ENCODE measurements at regions not wholly inside any gene's neighbourhood (a gene's known extent, or its start where the extent isn't known, plus 50 kb on each side); places are given as distances from the start of the nearest gene placed in this dataset.

DNA sequence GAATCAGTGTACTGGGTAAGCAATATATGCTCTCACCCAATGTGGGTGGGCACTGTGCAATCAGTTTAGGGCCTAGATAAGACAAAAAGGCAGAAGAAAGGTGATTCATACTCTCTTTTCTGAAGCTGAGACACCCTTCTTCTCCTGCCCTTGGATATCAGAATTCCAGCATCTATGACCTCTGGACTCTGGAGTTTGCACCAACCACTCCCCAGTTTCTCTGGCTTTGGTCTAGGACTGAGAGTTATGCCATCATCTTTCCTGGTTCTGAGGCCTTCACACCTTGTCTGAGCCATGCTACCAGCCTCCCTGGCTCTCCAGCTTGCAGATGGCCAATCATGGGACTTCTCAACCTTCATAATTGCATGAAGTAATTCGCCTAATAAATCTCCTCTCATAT, 724.6 kb upstream of the TYRP1 start:
- DNase-seq: no peak

DNA sequence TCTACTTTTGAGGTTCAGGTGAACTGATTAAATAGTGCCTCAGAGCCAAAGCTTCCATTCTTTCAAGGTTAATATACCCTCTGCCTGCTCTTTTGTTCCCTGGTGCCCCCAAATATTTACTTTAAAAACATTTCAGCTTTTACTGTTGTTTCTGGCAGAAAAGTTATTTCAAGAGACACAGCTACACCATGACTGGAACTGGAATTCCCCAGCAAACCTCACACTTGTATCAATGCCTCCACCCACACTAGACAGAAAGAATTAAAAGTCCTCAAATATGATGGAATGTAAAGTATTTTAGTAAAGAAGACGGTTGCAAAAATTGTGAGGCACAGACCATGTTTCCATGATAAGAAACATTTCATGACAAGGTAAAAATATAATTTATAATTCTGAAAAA, 720.2 kb upstream of the TYRP1 start:
- DNase-seq: no peak

DNA sequence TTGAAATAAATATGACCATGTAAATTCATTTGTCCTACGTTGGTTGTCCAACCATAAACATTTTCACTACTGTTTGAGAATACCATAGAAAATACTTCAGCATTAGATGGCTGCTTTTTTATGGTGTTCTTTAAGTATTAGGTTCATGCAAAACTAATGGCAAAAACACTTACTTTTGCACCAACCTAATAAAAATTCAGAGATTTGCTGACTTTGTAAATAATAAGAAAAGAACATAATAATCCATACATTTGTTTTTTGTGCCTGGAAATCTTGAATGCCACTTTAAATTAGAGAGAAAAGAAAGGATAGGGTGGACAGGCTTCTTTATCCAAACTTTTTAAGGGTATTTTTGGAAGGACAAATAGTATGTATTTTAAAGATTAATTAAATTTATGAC, 719.7 kb upstream of the TYRP1 start:
- DNase-seq: no peak

DNA sequence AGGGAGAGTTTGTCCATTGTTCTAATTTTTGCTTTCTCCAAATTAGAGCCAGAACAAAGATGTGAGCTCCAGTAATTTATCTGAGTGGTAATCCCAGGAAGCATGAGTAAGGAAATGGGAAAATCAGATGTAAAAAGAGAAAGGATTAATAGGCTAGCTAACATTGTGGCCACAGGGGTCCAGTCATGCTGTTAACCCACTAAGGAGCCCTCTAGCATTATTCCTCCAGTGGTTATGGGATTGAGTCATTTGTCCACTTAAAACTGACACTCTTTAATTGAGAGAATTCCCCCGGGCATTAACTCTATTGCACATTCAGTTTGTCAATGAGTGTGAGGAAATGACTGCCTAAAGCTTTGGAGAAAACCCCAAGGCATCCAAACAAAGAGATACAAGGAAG, 700.3 kb upstream of the TYRP1 start:
- no peak for DNase-seq

DNA sequence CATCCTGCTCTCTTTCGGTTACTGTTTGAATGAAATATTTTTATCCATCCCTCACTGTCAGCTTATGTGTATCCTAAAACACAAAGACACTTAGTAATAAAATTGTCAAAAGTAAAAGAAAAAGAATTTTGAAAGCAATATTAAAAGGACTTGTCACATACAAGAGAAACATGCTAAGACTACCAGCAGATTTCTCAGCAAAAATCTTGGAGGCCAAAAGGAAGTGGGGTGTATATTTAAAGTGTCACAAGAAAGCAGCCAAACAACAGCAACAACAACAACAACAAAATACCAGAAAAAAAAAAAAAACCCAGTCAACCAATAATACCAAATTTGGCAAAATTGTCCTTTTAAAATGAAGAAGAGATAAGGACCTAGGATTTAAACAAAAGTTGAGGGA, 678.7 kb upstream of the TYRP1 start:
- DNase-seq: no peak

DNA sequence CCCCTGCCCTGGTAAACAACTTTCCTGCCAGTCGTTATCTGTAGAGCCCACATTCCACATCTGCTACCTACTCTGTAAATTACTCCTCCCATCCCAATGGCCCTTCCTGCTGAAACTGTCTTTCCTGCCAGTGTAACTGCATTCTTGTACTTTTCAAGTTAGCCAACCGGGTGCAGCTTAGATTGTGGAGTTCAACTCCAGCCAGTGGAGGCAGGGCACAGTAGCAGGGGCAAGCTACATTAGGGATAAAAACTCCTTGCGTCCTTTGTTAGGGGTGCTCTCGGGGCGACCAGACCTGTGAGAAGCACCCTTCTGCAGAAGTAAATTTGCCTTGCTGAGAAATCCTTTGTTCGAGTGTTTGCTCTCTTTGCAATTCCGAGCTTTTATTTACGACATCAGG, 639.0 kb upstream of the TYRP1 start:
- DNase-seq: no peak

DNA sequence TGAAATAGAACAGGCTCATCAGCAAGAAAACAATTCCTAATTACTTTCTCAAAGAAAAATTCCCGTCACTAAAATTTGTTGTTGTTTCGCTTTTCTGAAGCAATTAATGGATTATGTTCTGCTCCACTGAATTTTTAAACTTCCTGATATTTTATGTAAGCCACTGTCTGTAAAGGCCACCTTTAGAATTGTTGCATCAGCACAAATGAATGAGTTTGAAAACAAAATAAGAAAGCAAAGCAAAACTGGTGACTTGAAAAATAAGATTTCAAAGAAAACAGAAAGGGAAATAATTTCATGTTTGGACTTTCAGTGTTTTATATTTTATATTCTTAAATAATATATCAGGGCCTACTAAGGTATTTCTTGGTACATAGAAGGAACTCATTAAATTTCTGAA, 636.3 kb upstream of the TYRP1 start:
- no peak for DNase-seq

DNA sequence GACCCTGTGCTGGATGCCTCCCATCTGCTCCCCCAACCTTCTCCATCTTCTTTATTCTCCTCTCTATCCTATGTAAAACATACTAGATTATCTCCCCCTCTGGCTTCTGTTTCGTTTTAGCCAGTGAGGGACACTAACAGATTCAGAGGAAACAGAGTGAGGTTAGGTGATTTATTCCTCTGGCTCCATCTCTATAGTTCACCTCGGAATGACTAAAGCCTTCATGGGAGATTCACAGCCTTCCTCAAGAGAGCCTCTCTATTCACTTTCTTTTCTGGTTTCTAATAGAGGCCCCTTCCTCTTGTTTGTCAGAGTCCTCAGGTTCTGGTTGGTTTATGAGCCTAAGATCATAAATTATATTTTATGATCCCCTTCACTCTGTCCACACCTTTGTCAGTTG, 633.1 kb upstream of the TYRP1 start:
- DNase-seq: no peak

DNA sequence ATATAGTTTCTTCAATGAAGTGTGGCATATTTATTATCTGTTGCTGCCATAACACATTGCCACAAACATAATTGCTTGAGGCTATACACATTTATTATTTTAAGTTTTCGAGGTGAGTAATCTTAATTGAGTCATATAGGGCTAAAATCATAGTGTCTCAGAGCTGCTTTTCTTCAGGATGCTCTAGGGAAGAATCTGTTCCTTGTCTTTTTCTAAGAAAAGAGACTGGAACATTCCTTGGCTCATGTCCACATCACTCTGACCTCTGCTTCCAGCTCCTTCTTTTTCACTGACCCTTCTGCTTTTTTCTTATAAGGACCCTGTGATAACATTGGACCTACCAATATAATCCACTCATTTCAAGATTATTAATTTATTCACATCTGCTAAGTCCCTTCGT, 632.4 kb upstream of the TYRP1 start:
- DNase-seq: no peak

DNA sequence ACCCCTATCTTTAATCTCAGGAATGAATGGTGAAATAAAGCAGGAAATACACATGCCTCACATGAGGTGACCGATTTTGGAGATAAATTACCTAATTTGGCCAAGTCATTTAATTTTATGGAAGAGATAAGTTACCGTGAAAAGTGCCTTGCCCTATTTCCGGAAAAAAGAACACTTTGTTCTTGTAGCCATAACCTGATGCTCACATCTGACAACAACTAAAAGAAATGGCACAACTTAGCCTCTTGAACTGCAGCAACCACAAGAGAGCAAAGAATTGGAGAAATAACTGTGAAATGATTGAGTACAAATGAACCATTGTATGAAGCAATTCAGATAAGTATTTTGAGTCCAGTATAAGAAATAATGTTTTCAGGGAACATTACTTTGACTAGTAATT, 628.1 kb upstream of the TYRP1 start:
- no peak for DNase-seq

DNA sequence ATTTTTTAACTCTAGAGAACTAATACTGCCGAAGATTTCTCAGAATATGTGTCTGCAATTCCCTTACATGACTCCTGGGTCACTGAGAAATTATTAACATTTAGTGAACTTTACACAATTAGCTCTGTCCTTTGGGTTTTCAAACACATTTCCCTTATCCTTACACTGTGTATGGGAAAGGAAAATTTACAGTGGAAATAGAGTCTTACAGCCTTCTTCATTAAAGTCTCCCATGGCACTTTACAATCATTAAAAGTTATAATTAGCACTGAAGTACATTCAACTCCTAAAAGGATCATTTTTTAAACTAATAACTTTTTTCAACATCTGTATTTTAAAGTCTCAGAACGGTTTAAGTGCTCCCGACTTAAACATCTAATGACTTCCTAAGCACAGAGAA, 627.5 kb upstream of the TYRP1 start:
- no peak for DNase-seq

DNA sequence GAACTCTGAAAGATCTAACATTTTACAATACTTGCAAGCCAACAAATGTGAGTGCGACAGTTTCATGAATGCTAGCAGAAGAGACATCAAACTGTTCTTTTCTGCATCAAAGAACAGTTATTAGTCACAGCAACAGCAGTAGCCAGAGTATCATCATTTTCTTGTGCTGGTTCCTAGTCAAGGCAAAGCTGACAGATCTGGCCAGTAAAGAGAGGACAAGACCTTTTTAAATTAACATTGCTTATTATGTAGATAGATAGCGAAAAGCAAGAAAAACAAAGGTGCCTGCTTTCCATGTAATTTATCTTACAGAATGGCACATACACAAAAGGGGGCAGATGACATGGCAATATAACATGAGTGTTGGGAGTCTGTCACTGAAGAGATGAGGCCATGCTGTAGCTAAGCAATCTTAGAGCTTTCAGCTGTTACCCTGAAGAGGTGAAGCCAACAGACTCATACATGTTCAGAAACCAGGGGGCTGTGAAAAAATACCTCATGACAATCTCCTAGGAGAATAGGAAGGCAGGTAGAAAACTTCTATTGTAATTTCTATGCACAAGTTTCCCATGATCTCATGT, 626.6 kb upstream of the TYRP1 start:
- no peak for DNase-seq

DNA sequence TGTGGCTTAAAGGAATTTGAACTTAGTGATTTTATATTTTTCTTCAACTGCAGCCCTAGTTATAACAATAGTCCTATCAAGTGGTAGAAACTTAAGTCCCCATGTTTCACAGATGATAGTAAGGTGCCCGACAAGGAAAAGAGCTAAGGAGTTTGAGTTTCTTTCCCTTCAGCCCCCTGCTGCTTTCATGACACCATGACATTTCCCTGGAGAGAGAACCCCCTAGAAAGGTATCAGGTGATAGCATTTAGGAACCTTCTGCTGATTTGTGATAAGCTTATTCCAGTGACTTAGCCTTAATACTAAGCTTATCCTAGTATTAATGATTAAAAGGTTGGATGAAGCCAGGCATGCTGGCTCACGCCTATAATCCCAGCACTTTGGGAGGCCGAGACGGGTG, 623.8 kb upstream of the TYRP1 start:
- DNase-seq: no peak

DNA sequence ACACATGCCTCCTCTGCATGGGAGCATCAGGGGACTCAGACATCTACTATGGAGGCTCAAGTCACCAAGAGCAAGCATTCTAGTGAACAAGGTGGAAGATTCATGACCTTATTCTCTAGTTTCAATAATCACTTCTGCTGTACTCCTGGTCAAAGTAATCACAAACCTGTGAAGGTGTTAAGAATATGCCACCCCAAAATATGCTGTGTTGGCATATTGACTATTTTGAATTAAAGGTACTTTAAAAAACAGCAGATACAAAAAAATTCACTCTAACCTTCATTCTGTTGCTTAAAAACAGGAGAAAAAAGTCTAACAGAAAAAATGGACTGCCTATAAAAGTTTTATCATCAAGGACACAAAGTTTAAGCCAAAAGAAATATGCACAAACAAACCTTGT, 607.8 kb upstream of the TYRP1 start:
- no peak for DNase-seq

DNA sequence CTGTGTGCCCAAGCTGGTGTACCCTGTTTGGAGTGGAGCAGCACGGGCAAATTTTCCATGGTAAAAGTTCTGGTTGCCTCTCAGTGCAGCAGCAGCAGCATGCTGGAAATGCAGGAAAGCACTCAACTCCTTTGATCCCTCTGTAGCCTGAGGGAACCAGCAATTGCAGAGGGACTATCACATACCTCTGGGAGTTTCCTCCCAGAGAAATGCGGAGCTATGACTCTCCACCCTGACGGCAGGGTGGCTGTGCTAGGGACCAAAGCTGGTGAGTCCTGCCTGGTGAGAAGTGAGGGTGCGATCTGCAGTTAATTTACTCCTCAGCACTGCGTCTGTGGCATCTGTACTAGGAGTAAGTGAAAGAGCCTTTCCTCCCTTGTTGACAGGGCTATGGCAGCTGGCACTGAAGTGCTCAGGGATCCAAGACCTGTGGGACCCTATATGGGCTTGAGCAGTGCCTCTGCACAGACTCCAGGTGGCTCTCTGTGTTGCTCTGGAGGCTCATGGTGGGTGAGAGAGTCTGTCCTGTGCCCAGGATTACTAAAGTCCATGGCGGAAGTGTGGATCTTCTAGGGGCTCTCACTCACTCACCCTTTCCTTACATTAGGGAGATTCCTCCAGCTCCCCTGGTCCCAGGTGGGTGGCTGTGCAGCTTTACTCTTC, 601.2 kb upstream of the TYRP1 start:
- no peak for DNase-seq

DNA sequence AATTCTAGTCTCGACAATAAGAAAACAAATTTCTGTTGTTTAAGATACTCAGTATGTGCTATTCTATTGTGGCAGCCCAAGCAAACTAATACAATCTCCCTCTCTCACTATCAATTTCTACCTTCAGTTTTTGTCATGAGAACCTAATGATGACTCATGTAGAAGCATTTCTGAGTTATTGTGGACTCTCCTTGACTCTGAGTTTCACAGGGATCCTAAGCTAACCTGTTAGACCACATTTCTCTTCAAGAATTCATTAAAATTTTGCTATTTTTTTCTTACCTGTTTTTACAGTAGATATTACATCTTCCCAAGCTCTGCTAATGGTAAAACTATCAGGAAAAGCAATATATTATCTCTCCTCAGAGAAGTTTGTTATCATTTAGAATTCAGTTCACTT, 599.1 kb upstream of the TYRP1 start:
- no peak for DNase-seq

DNA sequence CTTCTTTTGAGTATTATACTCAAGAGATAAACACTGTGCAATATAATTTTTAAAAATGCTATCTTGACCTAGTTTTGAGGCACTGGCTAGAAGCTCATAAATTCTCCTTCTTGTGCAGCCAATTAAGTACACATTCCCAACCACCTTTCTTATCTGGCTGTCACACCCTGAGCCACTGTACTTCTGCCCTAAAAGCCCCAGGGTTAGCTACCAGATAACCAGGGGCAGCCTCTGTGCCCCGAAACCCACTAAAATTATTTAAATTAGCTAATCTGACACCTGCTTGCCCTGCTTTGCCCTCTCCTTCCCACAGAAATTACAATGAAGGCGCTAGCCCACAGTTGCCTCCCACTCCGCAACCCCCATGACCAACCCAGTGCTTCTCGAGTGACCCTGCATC, 597.3 kb upstream of the TYRP1 start:
- DNase-seq: no peak

DNA sequence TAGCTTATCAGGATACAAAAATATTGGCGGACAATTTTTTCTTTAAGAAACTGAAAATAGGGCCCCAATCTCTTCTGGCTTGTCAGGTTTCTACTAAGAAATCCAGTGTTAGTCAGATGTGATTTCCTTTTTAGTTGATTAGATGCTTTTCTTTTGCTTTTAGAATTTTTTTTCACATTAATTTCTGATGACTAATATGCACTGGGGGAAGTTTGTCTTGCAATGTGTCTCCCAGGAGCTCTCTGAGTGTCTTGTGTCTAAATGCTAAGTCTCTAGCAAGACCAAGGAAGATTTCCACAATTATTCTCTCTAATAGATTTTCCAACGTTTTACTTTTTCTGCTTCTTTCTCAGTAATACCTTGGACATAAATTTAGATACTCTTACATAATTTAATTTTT, 559.8 kb upstream of the TYRP1 start:
- no peak for DNase-seq

DNA sequence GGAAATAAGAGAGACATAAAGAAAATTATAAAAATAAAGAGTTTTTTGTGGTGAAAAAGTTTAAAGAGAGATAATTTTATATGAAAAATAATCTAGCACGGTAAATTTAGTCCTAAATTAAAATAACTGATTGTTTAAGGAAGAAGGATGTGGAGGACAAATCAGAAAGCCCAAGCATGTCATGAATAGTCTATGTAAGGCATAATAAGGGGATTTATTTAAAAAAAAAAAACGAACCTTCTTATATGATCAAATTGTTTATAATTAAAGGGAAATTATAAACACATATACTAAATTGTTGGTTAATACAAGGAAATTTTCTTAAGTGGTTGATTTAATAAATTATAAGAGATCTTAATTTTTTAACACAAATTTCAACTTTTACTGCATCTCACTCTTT, 551.8 kb upstream of the TYRP1 start:
- no peak for DNase-seq

DNA sequence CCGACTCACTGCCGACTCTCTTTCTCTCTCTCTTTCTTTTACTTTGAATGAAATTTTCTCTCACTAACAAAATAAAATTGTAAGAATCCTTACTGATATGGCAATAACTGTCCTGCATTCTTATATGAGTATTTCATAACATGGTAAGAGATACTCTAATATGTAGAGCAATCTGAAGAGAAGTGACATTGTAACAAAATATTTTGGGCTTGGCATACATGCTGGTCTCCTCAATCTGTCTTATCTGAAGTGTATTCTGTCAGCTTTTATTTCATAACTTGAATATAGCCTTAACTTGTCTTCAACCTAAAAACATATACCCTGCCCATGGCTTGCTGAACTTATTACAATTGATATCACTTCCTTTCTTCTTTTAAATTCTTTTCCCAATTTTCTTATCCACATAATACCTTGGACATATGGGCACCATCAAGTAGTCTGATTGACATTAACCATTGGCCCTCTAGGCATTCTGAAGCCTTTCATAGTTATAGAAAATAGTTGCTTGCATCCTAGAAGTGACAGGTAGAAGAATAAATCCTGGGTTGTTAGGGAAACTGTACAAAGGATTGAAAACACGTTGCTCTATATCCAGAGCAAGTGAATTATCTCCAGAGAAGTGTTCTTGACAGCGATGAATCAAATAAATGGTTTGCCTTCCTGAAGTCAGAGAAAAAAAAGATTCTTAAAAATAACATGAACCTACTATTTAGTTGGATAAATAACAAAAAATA, 537.6 kb upstream of the TYRP1 start:
- DNase-seq: no peak

DNA sequence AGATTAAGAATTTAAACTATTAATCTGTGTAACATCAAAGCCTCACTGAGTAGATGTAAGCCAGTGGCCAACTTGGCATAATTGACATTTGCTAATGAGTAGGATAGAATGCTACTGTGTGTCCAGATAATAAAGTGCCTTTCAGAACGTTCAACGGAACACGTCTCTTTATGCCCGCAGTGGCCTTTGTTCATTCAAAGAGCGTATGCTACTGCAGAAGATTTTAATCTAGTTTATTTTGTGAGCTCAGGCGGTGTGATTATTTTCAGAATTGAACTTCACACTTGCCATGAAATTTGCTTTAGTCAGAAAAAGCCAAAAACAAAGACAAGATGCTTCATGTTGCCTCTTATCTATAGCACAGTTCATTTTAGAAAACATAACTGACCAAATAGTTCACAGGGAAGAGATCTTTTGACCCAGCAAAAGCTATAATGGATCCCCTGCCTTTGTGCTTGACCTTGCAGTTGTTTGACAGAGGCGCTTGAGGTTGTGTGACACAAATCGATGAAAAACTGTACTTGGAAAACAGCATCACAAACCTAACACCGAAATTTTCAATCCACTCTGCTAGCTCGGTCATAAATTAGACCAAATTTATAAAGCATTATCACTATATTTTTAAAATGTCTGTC, 530.9 kb upstream of the TYRP1 start:
- DNase-seq: no peak

DNA sequence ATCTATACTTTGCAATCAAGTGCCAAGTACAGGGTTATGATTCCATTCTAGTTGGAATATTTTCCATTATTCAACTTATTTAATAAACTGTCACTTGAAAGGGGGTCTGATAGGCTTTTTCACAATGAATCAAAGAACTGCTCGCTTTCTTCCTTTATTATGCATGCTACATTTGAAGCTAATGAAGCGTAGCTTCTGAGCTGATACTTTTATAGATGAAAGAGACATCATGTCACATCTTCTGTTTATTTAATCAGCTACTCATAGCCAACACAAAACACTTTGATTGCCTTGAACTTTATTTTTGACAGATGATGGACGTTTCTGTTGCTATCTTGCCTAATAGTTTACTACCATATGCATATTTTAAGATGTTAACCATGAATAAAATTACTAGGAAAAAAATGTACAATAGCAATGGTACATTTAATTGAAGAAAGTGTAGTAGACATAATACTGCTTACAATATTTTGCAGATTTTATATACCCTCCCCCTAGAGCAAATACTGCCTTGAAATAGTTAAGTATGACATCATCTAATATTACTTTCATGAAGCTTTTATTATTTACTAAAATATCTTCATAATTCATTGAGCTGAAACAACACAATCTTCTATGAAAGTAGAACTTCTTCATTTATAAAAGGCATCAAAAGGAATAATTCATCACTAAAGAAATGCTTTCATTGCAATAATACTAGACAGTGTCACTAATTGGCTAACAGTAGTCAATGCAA, 529.3 kb upstream of the TYRP1 start:
- DNase-seq: no peak

DNA sequence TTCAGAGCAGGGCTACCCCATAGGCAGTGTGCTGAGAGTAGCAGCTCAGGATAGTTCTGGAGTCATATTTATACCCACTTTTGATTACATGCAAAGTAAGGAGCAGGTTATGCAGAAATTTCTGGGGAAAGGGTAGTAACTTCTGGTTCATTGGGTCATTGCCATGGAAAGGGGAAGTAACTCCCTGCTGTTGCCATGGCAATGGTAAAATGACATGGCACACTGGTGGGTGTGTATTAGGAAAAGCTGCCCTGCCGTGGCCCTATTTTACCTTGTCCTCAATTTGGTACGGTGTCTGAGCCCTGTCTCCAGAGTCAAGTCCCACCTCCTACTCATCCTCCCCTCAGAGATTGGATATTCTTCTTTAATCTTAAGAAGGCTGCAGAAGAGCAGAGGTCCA, 526.7 kb upstream of the TYRP1 start:
- no peak for DNase-seq

DNA sequence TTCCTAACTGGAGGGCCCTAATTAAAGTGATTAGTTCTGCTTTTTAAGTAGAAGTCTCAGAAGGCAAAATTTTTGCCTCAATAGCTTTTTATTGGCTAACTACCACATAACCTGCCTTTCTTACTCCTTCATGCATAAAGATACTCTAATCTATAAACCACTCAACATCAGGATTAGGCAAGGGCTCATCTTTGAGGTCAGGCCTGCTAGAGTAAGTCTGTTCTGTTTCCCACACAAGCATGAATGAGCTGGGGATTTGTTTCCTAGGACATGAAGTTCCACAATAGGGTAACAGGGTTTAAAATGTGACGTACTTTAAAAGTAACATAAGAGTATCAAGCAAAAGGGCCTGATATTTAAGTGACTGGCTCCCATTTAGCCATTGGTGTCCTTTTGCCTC, 522.7 kb upstream of the TYRP1 start:
- DNase-seq: no peak
